ENCODE measurements at regions not wholly inside any gene's neighbourhood (a gene's known extent, or its start where the extent isn't known, plus 50 kb on each side); places are given as distances from the start of the nearest gene placed in this dataset.

- DNase-seq (ENCODE audit: low read depth in 2 of 2, low spot score in 1 of 2) = no peak
These were observed 273.1 kb upstream of the RTL1 start for GRCh38 chr14:101176535-101177205.

GRCh38 chr14:101177301-101177971, 273.9 kb upstream of the RTL1 start:
- DNase-seq (ENCODE audit: low read depth in 2 of 2, low spot score in 1 of 2) = no peak

GRCh38 chr14:101178184-101179072, 274.9 kb upstream of the RTL1 start:
- no peak for DNase-seq (ENCODE audit: low read depth in 2 of 2, low spot score in 1 of 2)

- DNase-seq (ENCODE audit: low read depth in 2 of 2, low spot score in 1 of 2) = no peak
These were observed 276.2 kb upstream of the RTL1 start for GRCh38 chr14:101179691-101180211.

- DNase-seq (ENCODE audit: low read depth in 2 of 2, low spot score in 1 of 2) = no peak
These were observed 278.2 kb upstream of the RTL1 start for GRCh38 chr14:101181446-101182313.

GRCh38 chr14:101182476-101182875, 279.0 kb upstream of the RTL1 start:
- no peak for DNase-seq (ENCODE audit: low read depth in 2 of 2, low spot score in 1 of 2)

- DNase-seq (ENCODE audit: low read depth in 2 of 2, low spot score in 1 of 2) = no peak
These were observed 280.0 kb upstream of the RTL1 start for GRCh38 chr14:101183376-101184103.

- DNase-seq (ENCODE audit: low read depth in 2 of 2, low spot score in 1 of 2) = no peak
These were observed 280.6 kb upstream of the RTL1 start for GRCh38 chr14:101184104-101184455.

- no peak for DNase-seq (ENCODE audit: low read depth in 2 of 2, low spot score in 1 of 2)
These were observed 281.1 kb upstream of the RTL1 start for GRCh38 chr14:101184572-101184971.

- no peak for DNase-seq (ENCODE audit: low read depth in 2 of 2, low spot score in 1 of 2)
These were observed 281.7 kb upstream of the RTL1 start for GRCh38 chr14:101185073-101185835.

GRCh38 chr14:101185946-101186345, 282.4 kb upstream of the RTL1 start:
- no peak for DNase-seq (ENCODE audit: low read depth in 2 of 2, low spot score in 1 of 2)

GRCh38 chr14:101186544-101186943, 283.0 kb upstream of the RTL1 start:
- no peak for DNase-seq (ENCODE audit: low read depth in 2 of 2, low spot score in 1 of 2)

GRCh38 chr14:101186992-101187815, 283.7 kb upstream of the RTL1 start:
- no peak for DNase-seq (ENCODE audit: low read depth in 2 of 2, low spot score in 1 of 2)

- no peak for DNase-seq (ENCODE audit: low read depth in 2 of 2, low spot score in 1 of 2)
These were observed 284.5 kb upstream of the RTL1 start for GRCh38 chr14:101187816-101188570.

- no peak for DNase-seq (ENCODE audit: low read depth in 2 of 2, low spot score in 1 of 2)
These were observed 285.0 kb upstream of the RTL1 start for GRCh38 chr14:101188571-101188915.

GRCh38 chr14:101189266-101189665, 285.7 kb upstream of the RTL1 start:
- DNase-seq (ENCODE audit: low read depth in 2 of 2, low spot score in 1 of 2) = no peak

- DNase-seq (ENCODE audit: low read depth in 2 of 2, low spot score in 1 of 2) = no peak
These were observed 286.5 kb upstream of the RTL1 start for GRCh38 chr14:101189962-101190560.
